ENCODE measurements at regions not wholly inside any gene's neighbourhood (a gene's known extent, or its start where the extent isn't known, plus 50 kb on each side); places are given as distances from the start of the nearest gene placed in this dataset.
"Not testable (repeated sequence)": the region's sequence is repeated elsewhere in the genome, so short reads cannot be mapped to it uniquely, and the experiment has no call there.

DNA sequence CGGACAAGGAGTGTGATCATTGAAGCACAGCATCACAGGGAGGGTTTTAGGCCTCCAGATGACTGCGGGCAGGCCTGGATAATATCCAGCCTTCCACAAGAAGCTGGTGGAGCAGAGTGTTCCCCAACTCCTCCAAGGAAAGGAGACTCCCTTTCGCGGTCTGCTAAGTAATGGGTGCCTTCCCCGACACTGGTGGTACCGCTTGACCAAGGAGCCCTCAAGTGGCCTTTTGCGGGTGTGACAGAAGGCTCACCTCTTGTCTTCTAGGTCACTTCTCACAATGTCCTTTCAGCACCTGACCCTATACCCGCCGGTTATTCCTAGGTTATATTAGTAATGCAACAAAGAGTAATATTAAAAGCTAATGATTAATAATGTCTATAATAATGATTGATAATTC is 882.4 kb downstream of the DIPK2A start:
- TF ChIP-seq, protein P1, sequence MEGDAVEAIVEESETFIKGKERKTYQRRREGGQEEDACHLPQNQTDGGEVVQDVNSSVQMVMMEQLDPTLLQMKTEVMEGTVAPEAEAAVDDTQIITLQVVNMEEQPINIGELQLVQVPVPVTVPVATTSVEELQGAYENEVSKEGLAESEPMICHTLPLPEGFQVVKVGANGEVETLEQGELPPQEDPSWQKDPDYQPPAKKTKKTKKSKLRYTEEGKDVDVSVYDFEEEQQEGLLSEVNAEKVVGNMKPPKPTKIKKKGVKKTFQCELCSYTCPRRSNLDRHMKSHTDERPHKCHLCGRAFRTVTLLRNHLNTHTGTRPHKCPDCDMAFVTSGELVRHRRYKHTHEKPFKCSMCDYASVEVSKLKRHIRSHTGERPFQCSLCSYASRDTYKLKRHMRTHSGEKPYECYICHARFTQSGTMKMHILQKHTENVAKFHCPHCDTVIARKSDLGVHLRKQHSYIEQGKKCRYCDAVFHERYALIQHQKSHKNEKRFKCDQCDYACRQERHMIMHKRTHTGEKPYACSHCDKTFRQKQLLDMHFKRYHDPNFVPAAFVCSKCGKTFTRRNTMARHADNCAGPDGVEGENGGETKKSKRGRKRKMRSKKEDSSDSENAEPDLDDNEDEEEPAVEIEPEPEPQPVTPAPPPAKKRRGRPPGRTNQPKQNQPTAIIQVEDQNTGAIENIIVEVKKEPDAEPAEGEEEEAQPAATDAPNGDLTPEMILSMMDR (IDR thresholded peaks at IDR 0.05) = not testable (repeated sequence)
- not testable (repeated sequence) for TF ChIP-seq POLR2A (IDR thresholded peaks at IDR 0.05)

Data from body of pancreas (tissue), 4 donors.